ENCODE measurements at regions not wholly inside any gene's neighbourhood (a gene's known extent, or its start where the extent isn't known, plus 50 kb on each side); places are given as distances from the start of the nearest gene placed in this dataset.

DNA sequence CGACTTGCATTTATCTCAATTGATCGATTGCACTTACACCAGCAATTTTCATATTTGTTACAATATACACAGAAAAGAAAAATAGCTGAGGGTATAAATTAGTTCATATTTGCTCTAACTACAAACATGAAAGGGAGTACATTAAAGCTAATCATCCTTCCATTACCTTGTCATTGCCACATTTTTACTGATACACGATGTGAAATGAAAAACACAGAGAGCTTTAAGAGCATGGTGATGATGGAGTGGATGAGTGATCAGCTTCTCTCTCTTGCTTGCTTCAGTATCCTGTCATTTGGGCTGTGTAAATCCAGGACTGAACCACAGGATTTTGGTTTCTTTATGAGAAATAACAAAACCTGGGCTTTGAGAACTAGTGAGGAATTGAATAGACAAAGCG, 1207.5 kb upstream of the GOT2 start:
- Histone ChIP-seq H3K27me3 (no peaks in the 10 kb centered on the region), H3K36me3 (no peaks in the 10 kb centered on the region), H3K4me3 (no peak overlapping the region), H3K9me3 (peaks cover 0 to 7% (median 3%) of the 10 kb centered on the region in 4 donors), H3K27ac (no peak overlapping the region), H3K4me1 (no peaks in the 10 kb centered on the region)
- WGBS, 5 donors: 84 to 91% (median 89%) methylated on average over 4 of the region's 4 CpGs
- peak in 1 of 2 donors; percentile 4 for DNase-seq
- TF ChIP-seq POLR2AphosphoS5 (IDR thresholded peaks at IDR 0.05) (no peak), EP300 (IDR thresholded peaks at IDR 0.05) (no peak), POLR2A (IDR thresholded peaks at IDR 0.05) (no peak)
- TF ChIP-seq, protein P1, sequence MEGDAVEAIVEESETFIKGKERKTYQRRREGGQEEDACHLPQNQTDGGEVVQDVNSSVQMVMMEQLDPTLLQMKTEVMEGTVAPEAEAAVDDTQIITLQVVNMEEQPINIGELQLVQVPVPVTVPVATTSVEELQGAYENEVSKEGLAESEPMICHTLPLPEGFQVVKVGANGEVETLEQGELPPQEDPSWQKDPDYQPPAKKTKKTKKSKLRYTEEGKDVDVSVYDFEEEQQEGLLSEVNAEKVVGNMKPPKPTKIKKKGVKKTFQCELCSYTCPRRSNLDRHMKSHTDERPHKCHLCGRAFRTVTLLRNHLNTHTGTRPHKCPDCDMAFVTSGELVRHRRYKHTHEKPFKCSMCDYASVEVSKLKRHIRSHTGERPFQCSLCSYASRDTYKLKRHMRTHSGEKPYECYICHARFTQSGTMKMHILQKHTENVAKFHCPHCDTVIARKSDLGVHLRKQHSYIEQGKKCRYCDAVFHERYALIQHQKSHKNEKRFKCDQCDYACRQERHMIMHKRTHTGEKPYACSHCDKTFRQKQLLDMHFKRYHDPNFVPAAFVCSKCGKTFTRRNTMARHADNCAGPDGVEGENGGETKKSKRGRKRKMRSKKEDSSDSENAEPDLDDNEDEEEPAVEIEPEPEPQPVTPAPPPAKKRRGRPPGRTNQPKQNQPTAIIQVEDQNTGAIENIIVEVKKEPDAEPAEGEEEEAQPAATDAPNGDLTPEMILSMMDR (IDR thresholded peaks at IDR 0.05): no peak
- intact Hi-C loops (cut with DNase I; ENCODE audit: low total_unique reads): no loop called here

DNA sequence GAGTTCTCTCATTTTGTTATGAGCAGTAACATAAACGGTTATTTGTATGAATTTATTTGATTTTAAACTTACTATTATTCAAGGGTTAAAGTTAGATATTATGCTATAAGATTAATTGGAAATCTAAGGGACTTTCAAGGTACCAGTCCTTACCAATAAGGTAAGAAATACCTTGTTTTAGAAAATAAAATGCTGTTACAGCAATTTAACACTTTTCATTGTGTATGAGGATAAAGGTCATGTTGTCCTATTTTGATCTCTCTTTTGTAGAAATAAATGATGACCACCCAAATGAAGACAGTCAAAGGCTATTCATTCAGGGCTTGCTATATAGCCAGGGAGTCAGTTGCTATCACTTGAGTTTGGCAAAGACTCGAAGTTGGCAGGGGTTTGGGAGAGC, 1185.9 kb upstream of the GOT2 start:
- no peaks in the 10 kb centered on the region for H3K27me3 ChIP-seq
- TF ChIP-seq POLR2AphosphoS5 (IDR thresholded peaks at IDR 0.05) (no peak), EP300 (IDR thresholded peaks at IDR 0.05) (no peak), POLR2A (IDR thresholded peaks at IDR 0.05) (no peak)
- TF ChIP-seq, protein P1 (IDR thresholded peaks at IDR 0.05): no peak
- DNase-seq: no peak
- 54 to 68% (median 62%) methylated on average over 2 of the region's 2 CpGs for WGBS, 5 donors
- H3K9me3 ChIP-seq: no peaks in the 10 kb centered on the region
- no peak overlapping the region for H3K4me3 ChIP-seq
- no peaks in the 10 kb centered on the region for H3K4me1 ChIP-seq
- H3K27ac ChIP-seq: no peak overlapping the region
- intact Hi-C loops (cut with DNase I; ENCODE audit: low total_unique reads): no loop called here
- H3K36me3 ChIP-seq: no peaks in the 10 kb centered on the region

DNA sequence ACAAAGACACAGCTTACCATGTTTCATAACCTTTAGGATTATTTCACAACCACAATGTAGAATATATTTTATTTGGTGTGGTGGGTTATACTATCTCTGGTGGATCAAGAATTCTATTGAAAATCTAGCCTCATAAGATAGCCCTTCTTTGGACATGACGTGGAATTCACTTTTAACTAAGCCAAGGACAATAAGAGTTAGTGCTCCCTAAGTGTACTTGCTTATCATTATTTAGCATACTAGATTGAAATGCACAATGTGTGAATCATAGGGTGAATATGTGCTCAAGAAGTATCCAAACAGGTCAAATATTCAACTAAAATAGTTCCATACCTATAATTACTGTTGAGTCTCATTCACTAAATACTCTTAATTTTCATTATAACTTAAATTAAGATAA, 1179.5 kb upstream of the GOT2 start:
- Histone ChIP-seq H3K9me3 (no peaks in the 10 kb centered on the region), H3K36me3 (no peaks in the 10 kb centered on the region), H3K27me3 (no peaks in the 10 kb centered on the region), H3K4me1 (no peaks in the 10 kb centered on the region), H3K27ac (no peak overlapping the region), H3K4me3 (no peak overlapping the region)
- WGBS, 5 donors: 41 to 76% (median 61%) methylated on average over 1 of the region's 1 CpG
- no peak for TF ChIP-seq EP300 (IDR thresholded peaks at IDR 0.05)
- TF ChIP-seq, protein P1 (IDR thresholded peaks at IDR 0.05): no peak
- TF ChIP-seq POLR2AphosphoS5 (IDR thresholded peaks at IDR 0.05): no peak
- no peak for TF ChIP-seq POLR2A (IDR thresholded peaks at IDR 0.05)
- no peak for DNase-seq
- intact Hi-C loops (cut with DNase I; ENCODE audit: low total_unique reads): no loop called here

- Histone ChIP-seq H3K4me1 (no peaks in the 10 kb centered on the region), H3K36me3 (no peaks in the 10 kb centered on the region), H3K4me3 (no peak overlapping the region), H3K27ac (no peak overlapping the region), H3K27me3 (no peaks in the 10 kb centered on the region), H3K9me3 (no peaks in the 10 kb centered on the region)
- intact Hi-C loops (cut with DNase I; ENCODE audit: low total_unique reads): no loop called here
- TF ChIP-seq POLR2AphosphoS5 (IDR thresholded peaks at IDR 0.05) (no peak), POLR2A (IDR thresholded peaks at IDR 0.05) (no peak), EP300 (IDR thresholded peaks at IDR 0.05) (no peak)
- TF ChIP-seq, protein P1 (IDR thresholded peaks at IDR 0.05): no peak
- DNase-seq: no peak
- 36 to 57% (median 45%) methylated on average over 5 of the region's 5 CpGs for WGBS, 5 donors
Observed at GRCh38 chr16:59909262-59909661, 1175.1 kb upstream of the GOT2 start.

Measured in stomach (tissue), 8 donors.